ENCODE measurements at regions not wholly inside any gene's neighbourhood (a gene's known extent, or its start where the extent isn't known, plus 50 kb on each side); places are given as distances from the start of the nearest gene placed in this dataset.

- TF ChIP-seq CTCF (IDR thresholded peaks at IDR 0.05) (no peak), POLR2A (IDR thresholded peaks at IDR 0.05) (no peak)
Observed at GRCh38 chr7:120156476-120156875, 116.5 kb upstream of the KCND2 start.

Data from heart left ventricle (tissue), 13 donors.